ENCODE measurements at regions not wholly inside any gene's neighbourhood (a gene's known extent, or its start where the extent isn't known, plus 50 kb on each side); places are given as distances from the start of the nearest gene placed in this dataset.

DNA sequence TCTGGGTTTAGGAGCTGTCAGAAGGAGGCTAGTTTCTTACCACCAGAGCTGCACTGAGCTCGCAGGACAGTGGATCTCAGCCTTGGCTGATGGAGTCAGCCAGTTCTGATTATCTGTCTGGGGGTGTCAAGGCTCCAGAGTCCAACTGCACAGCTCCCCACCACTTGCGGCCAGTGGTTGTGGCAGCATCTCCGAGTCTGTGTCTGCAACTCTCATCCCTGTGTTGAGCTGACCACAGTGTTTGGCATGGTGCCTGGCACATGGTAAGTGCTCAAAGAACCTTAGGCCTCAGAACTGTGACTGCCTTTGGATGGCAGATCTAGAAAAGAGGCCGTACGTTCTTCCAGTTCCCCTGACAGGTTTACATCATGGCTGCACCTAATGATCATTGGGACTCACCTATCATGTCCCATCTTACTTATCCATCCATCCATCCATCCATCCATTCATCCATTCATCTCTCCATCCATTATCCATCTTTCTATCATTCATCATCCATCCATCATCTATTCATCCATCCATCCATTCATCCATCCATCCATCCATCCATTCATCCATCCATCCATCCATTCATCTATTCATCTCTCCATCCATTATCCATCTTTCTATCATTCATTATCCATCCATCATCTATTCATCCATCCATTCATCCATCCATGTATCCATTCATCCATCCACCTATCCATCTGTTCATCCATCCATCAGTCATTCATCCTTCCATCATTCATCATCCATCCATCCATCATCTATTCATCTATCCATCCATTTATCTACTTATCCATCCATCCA is 114.5 kb downstream of the CRYAA start:
- Histone ChIP-seq H3K9ac (ENCODE audit: low read depth, low read length, poor library complexity, severe bottlenecking) (no peak overlapping the region), H3K36me3 (ENCODE audit: insufficient read depth, low read length) (no peaks in the 10 kb centered on the region), H4K20me1 (ENCODE audit: insufficient read depth, low read length, poor library complexity, severe bottlenecking) (no peaks in the 10 kb centered on the region), H3K27me3 (ENCODE audit: insufficient read depth, low read length, poor library complexity, severe bottlenecking) (no peaks in the 10 kb centered on the region), H3K4me2 (ENCODE audit: low read depth, low read length, poor library complexity, severe bottlenecking) (no peak overlapping the region), H3K9me2 (replicated peaks; ENCODE audit: low read depth, low read length) (no peaks in the 10 kb centered on the region), H3F3A (ENCODE audit: low read depth) (no peaks in the 10 kb centered on the region), H3K9me3 (ENCODE audit: insufficient read depth, low read depth, low read length) (no peaks in the 10 kb centered on the region), H3K79me2 (ENCODE audit: insufficient read depth, low read length) (no peaks in the 10 kb centered on the region), H2AFZ (ENCODE audit: low read length) (no peak overlapping the region), H3K4me3 (ENCODE audit: low read length, poor library complexity, severe bottlenecking) (no peak overlapping the region), H3K4me1 (ENCODE audit: insufficient read depth, low read length, poor library complexity, severe bottlenecking) (peaks cover 11% of the 10 kb centered on the region)
- TF ChIP-seq CTCF (conservative IDR thresholded peaks at IDR 0.05; ENCODE audit: low read length) (no peak), EZH2phosphoT487 (IDR thresholded peaks at IDR 0.05; ENCODE audit: borderline replicate concordance) (no peak)

GRCh38 chr21:43282358-43283120 is 113.7 kb downstream of the CRYAA start:
- H3K9ac ChIP-seq (ENCODE audit: low read depth, low read length, poor library complexity, severe bottlenecking): no peak overlapping the region
- no peaks in the 10 kb centered on the region for H3K79me2 ChIP-seq (ENCODE audit: insufficient read depth, low read length)
- no peaks in the 10 kb centered on the region for H3K27me3 ChIP-seq (ENCODE audit: insufficient read depth, low read length, poor library complexity, severe bottlenecking)
- no peaks in the 10 kb centered on the region for H3K36me3 ChIP-seq (ENCODE audit: insufficient read depth, low read length)
- TF ChIP-seq EZH2phosphoT487 (IDR thresholded peaks at IDR 0.05; ENCODE audit: borderline replicate concordance) (no peak), CTCF (conservative IDR thresholded peaks at IDR 0.05; ENCODE audit: low read length) (no peak)
- H3K4me3 ChIP-seq (ENCODE audit: low read length, poor library complexity, severe bottlenecking): no peak overlapping the region
- H3F3A ChIP-seq (ENCODE audit: low read depth): no peaks in the 10 kb centered on the region
- H3K4me1 ChIP-seq (ENCODE audit: insufficient read depth, low read length, poor library complexity, severe bottlenecking): peaks cover 10% of the 10 kb centered on the region
- no peak overlapping the region for H3K4me2 ChIP-seq (ENCODE audit: low read depth, low read length, poor library complexity, severe bottlenecking)
- H3K9me2 ChIP-seq (replicated peaks; ENCODE audit: low read depth, low read length): no peaks in the 10 kb centered on the region
- no peak overlapping the region for H2AFZ ChIP-seq (ENCODE audit: low read length)
- H3K9me3 ChIP-seq (ENCODE audit: insufficient read depth, low read depth, low read length): no peaks in the 10 kb centered on the region
- H4K20me1 ChIP-seq (ENCODE audit: insufficient read depth, low read length, poor library complexity, severe bottlenecking): no peaks in the 10 kb centered on the region

DNA sequence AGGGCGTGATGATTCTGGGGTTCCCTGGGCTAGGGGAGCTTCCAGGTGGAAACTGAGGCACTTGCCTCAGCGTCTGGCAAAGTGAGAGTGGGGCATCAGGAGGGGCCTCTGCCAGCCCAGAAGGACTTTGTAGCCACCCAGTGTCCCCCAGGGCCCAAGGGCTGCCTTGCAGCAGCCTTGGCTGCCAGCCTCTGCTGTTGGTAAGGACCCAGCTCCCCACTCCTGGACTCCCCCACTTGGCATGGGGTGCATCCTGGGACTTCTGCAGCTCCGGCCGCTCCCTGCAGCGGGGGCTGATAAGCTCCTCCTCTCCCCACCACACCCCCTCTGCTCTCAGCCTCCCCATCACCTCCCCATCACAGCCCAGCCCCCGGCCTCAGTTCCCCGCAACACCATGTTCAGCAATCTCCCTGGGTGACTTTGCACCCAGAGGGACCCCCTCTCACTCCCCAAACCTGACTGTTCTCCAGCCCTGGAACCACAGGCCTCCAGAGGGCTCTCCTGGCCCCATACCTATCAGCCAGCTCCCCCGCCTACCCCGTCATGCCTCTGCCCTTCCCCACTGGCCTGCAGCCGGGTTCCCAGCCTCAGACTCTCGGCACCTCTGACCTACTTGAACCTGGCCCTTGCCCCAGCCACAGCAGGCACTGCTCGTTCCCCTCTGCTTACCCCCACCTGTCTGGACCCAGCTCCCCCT is 113.0 kb downstream of the CRYAA start:
- Histone ChIP-seq H3K27me3 (ENCODE audit: insufficient read depth, low read length, poor library complexity, severe bottlenecking) (no peaks in the 10 kb centered on the region), H4K20me1 (ENCODE audit: insufficient read depth, low read length, poor library complexity, severe bottlenecking) (no peaks in the 10 kb centered on the region), H2AFZ (ENCODE audit: low read length) (no peak overlapping the region), H3K4me2 (ENCODE audit: low read depth, low read length, poor library complexity, severe bottlenecking) (no peak overlapping the region), H3K9me2 (replicated peaks; ENCODE audit: low read depth, low read length) (no peaks in the 10 kb centered on the region), H3K4me3 (ENCODE audit: low read length, poor library complexity, severe bottlenecking) (no peak overlapping the region), H3K9ac (ENCODE audit: low read depth, low read length, poor library complexity, severe bottlenecking) (no peak overlapping the region), H3K36me3 (ENCODE audit: insufficient read depth, low read length) (no peaks in the 10 kb centered on the region), H3K79me2 (ENCODE audit: insufficient read depth, low read length) (no peaks in the 10 kb centered on the region), H3K9me3 (ENCODE audit: insufficient read depth, low read depth, low read length) (no peaks in the 10 kb centered on the region), H3K4me1 (ENCODE audit: insufficient read depth, low read length, poor library complexity, severe bottlenecking) (peaks cover 3% of the 10 kb centered on the region), H3F3A (ENCODE audit: low read depth) (no peaks in the 10 kb centered on the region)
- TF ChIP-seq CTCF (conservative IDR thresholded peaks at IDR 0.05; ENCODE audit: low read length) (no peak), EZH2phosphoT487 (IDR thresholded peaks at IDR 0.05; ENCODE audit: borderline replicate concordance) (no peak)

All from Loucy (cell line).